ENCODE measurements at regions not wholly inside any gene's neighbourhood (a gene's known extent, or its start where the extent isn't known, plus 50 kb on each side); places are given as distances from the start of the nearest gene placed in this dataset.

DNA sequence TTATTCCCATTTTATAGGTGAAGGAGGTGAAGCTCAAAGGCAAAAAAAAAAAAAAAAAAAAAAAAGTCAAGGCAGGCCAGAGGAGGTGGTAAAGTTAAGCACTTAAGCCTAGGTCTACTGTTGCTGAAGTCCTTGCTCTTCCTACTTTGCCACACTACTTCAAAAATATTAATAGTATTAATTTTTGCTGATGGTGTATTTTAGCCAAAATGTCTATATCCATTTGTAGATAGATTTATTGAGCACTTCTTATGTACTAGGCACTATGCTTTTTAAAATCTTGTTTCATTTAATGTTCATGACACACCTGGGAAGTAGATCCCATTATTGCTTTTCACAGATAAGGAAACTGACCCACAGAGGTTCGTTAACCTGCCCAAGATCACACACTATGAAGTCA is 247.1 kb upstream of the P2RY1 start:
- in situ Hi-C loops (cut with MboI), result no loop called here
- no peak for FAIRE-seq
- Histone ChIP-seq H3K4me1 (ENCODE audit: control insufficient read depth, insufficient read depth, low read length) (no peaks in the 10 kb centered on the region), H3K27me3 (replicated peaks in 1 of 2; ENCODE audit: control insufficient read depth in 2 of 2, insufficient read depth in 2 of 2, low read length in 1 of 2) (no peaks in the 10 kb centered on the region), H4K20me1 (ENCODE audit: control insufficient read depth, insufficient read depth) (no peaks in the 10 kb centered on the region), H3K9me3 (replicated peaks; ENCODE audit: control insufficient read depth, insufficient read depth, low read length) (no peaks in the 10 kb centered on the region), H3K36me3 (ENCODE audit: control insufficient read depth in 2 of 2, insufficient read depth in 2 of 2, low read length in 1 of 2) (no peaks in the 10 kb centered on the region), H3K27ac (ENCODE audit: control insufficient read depth, insufficient read depth) (no peak overlapping the region), H2AFZ (ENCODE audit: control insufficient read depth, low read depth, low read length) (no peak overlapping the region), H3K4me3 (no peak overlapping the region), H3K9ac (ENCODE audit: control insufficient read depth, insufficient read depth, low read length) (no peak overlapping the region), H3K79me2 (ENCODE audit: control insufficient read depth, insufficient read depth, low read length) (no peaks in the 10 kb centered on the region), H3K4me2 (ENCODE audit: control insufficient read depth, insufficient read depth) (no peak overlapping the region)
- ChIA-PET CTCF (interaction anchor here (1.0 to 1.5 kb wide), 2 partner anchors 8 to 9 kb away, joined by 3 to 4 read pairs; no protein-coding TSS in a partner anchor), SMC1A (ENCODE audit: uncharacterized antibody, unreplicated experiment) (interaction anchor here (1.0 to 3.4 kb wide), 3 partner anchors 8 to 116 kb away, joined by 4 to 14 read pairs (median 7); no protein-coding TSS in a partner anchor), RAD21 (ENCODE audit: unreplicated experiment) (no interaction called here), POLR2A (interaction anchor here (2.9 kb wide), 1 partner anchor 8 kb away, joined by 7 read pairs; no protein-coding TSS in a partner anchor)
- no TSS peak for BruUV-seq (replicated peaks)
- no peak for DNase-seq (ENCODE audit: low read depth, low spot score)
- no peak for TF ChIP-seq SMAD1 (IDR thresholded peaks at IDR 0.05; ENCODE audit: low read depth, partially characterized antibody)
- TF ChIP-seq, protein P1, sequence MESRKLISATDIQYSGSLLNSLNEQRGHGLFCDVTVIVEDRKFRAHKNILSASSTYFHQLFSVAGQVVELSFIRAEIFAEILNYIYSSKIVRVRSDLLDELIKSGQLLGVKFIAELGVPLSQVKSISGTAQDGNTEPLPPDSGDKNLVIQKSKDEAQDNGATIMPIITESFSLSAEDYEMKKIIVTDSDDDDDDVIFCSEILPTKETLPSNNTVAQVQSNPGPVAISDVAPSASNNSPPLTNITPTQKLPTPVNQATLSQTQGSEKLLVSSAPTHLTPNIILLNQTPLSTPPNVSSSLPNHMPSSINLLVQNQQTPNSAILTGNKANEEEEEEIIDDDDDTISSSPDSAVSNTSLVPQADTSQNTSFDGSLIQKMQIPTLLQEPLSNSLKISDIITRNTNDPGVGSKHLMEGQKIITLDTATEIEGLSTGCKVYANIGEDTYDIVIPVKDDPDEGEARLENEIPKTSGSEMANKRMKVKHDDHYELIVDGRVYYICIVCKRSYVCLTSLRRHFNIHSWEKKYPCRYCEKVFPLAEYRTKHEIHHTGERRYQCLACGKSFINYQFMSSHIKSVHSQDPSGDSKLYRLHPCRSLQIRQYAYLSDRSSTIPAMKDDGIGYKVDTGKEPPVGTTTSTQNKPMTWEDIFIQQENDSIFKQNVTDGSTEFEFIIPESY (IDR thresholded peaks at IDR 0.05), result no peak
- no peak for TF ChIP-seq ESRRA (IDR thresholded peaks at IDR 0.05; ENCODE audit: low read length)
- no peak for TF ChIP-seq NFYA (IDR thresholded peaks at IDR 0.05; ENCODE audit: borderline replicate concordance, low read depth, low read length)
- no peak for TF ChIP-seq ZNF24 (IDR thresholded peaks at IDR 0.05)
- TF ChIP-seq, protein P2, sequence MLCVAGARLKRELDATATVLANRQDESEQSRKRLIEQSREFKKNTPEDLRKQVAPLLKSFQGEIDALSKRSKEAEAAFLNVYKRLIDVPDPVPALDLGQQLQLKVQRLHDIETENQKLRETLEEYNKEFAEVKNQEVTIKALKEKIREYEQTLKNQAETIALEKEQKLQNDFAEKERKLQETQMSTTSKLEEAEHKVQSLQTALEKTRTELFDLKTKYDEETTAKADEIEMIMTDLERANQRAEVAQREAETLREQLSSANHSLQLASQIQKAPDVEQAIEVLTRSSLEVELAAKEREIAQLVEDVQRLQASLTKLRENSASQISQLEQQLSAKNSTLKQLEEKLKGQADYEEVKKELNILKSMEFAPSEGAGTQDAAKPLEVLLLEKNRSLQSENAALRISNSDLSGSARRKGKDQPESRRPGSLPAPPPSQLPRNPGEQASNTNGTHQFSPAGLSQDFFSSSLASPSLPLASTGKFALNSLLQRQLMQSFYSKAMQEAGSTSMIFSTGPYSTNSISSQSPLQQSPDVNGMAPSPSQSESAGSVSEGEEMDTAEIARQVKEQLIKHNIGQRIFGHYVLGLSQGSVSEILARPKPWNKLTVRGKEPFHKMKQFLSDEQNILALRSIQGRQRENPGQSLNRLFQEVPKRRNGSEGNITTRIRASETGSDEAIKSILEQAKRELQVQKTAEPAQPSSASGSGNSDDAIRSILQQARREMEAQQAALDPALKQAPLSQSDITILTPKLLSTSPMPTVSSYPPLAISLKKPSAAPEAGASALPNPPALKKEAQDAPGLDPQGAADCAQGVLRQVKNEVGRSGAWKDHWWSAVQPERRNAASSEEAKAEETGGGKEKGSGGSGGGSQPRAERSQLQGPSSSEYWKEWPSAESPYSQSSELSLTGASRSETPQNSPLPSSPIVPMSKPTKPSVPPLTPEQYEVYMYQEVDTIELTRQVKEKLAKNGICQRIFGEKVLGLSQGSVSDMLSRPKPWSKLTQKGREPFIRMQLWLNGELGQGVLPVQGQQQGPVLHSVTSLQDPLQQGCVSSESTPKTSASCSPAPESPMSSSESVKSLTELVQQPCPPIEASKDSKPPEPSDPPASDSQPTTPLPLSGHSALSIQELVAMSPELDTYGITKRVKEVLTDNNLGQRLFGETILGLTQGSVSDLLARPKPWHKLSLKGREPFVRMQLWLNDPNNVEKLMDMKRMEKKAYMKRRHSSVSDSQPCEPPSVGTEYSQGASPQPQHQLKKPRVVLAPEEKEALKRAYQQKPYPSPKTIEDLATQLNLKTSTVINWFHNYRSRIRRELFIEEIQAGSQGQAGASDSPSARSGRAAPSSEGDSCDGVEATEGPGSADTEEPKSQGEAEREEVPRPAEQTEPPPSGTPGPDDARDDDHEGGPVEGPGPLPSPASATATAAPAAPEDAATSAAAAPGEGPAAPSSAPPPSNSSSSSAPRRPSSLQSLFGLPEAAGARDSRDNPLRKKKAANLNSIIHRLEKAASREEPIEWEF (IDR thresholded peaks at IDR 0.05; ENCODE audit: insufficient replicate concordance, low read depth, low read length), result no peak
- no peak for TF ChIP-seq LARP7 (IDR thresholded peaks at IDR 0.05)
- TF ChIP-seq, protein P3, sequence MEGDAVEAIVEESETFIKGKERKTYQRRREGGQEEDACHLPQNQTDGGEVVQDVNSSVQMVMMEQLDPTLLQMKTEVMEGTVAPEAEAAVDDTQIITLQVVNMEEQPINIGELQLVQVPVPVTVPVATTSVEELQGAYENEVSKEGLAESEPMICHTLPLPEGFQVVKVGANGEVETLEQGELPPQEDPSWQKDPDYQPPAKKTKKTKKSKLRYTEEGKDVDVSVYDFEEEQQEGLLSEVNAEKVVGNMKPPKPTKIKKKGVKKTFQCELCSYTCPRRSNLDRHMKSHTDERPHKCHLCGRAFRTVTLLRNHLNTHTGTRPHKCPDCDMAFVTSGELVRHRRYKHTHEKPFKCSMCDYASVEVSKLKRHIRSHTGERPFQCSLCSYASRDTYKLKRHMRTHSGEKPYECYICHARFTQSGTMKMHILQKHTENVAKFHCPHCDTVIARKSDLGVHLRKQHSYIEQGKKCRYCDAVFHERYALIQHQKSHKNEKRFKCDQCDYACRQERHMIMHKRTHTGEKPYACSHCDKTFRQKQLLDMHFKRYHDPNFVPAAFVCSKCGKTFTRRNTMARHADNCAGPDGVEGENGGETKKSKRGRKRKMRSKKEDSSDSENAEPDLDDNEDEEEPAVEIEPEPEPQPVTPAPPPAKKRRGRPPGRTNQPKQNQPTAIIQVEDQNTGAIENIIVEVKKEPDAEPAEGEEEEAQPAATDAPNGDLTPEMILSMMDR (IDR thresholded peaks at IDR 0.05 in 2 of 3, conservative IDR thresholded peaks at IDR 0.05 in 1 of 3; ENCODE audit: control insufficient read depth in 2 of 3, extremely low read depth in 1 of 3, insufficient read depth in 1 of 3, low read depth in 3 of 3, low read length in 3 of 3), result no peak
- no peak for TF ChIP-seq TCF3 (IDR thresholded peaks at IDR 0.05; ENCODE audit: borderline replicate concordance, insufficient read depth, low read depth, low read length)
- 0% methylated on average over 1 of the region's 1 CpG for WGBS (ENCODE audit: insufficient coverage, insufficient replicate concordance, low lambda C conversion rate, missing lambda C conversion rate)
- intact Hi-C loops (cut with micrococcal nuclease; ENCODE audit: unreplicated experiment), result no loop called here
- no peak for ATAC-seq
